A673 (cell line): ENCODE measurements at regions not wholly inside any gene's neighbourhood (a gene's known extent, or its start where the extent isn't known, plus 50 kb on each side); places are given as distances from the start of the nearest gene placed in this dataset.

ENCODE experiments used
- EZH2 ChIP-seq: fragments of 200-600 bp; sonication (generic); IDR thresholded peaks from 2 replicates; pipeline ENCODE4 v1.6.1; 2017; ENCODE audit warnings: borderline replicate concordance, low read depth, mild to moderate bottlenecking, mixed read lengths, antibody characterized with exemption, low read length; ENCODE audit not compliant: poor library complexity, severe bottlenecking
- TF ChIP-seq, protein P1 (sequence below): fragments of 300-800, 200-600 bp; sonication (generic); conservative IDR thresholded peaks from 2 replicates; pipeline ENCODE4 v1.5.1; 2017; ENCODE audit warnings: low read depth, mild to moderate bottlenecking, antibody characterized with exemption, low read length, moderate library complexity, mixed read lengths

DNA sequence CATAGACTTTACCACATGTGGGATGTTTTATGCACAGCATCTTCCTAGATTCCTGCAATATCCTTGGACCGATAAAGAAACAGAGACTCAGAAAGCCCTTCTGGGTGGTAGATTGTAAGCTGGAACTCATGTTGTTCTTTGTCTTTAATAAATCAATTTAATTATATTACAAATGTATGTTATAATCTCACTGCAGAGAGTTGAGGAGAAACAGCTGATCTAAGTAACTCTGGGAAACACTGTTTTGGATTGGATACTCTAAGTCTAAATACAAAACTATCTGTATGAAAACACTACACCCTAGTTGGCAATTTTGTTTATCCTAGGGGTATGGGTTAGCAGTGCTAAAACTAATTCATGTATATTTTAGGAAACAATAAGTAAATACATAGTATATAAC, 1015.2 kb downstream of the XPNPEP1 start:
- TF ChIP-seq, protein P1, sequence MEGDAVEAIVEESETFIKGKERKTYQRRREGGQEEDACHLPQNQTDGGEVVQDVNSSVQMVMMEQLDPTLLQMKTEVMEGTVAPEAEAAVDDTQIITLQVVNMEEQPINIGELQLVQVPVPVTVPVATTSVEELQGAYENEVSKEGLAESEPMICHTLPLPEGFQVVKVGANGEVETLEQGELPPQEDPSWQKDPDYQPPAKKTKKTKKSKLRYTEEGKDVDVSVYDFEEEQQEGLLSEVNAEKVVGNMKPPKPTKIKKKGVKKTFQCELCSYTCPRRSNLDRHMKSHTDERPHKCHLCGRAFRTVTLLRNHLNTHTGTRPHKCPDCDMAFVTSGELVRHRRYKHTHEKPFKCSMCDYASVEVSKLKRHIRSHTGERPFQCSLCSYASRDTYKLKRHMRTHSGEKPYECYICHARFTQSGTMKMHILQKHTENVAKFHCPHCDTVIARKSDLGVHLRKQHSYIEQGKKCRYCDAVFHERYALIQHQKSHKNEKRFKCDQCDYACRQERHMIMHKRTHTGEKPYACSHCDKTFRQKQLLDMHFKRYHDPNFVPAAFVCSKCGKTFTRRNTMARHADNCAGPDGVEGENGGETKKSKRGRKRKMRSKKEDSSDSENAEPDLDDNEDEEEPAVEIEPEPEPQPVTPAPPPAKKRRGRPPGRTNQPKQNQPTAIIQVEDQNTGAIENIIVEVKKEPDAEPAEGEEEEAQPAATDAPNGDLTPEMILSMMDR = no peak
- TF ChIP-seq EZH2 = no peak
